Germinal center (tissue), 1 donor: ENCODE measurements at regions not wholly inside any gene's neighbourhood (a gene's known extent, or its start where the extent isn't known, plus 50 kb on each side); places are given as distances from the start of the nearest gene placed in this dataset.
"Not testable (repeated sequence)": the region's sequence is repeated elsewhere in the genome, so short reads cannot be mapped to it uniquely, and the experiment has no call there.

Experiments used
- DNase-seq: peaks from one replicate; pipeline ENCODE4 v3.0.0; 2012; ENCODE audit warnings: mixed read lengths, low spot score

GRCh38 chr2:234694244-234695013, 197.5 kb upstream of the ARL4C start:
- DNase-seq, result no peak

GRCh38 chr2:234693681-234694190, 196.9 kb upstream of the ARL4C start:
- DNase-seq, result not testable (repeated sequence)

GRCh38 chr2:234693191-234693590, 196.3 kb upstream of the ARL4C start:
- DNase-seq, result not testable (repeated sequence)

- DNase-seq, result no peak
Observed at GRCh38 chr2:234691968-234692955, 195.4 kb upstream of the ARL4C start.

GRCh38 chr2:234691214-234691575, 194.3 kb upstream of the ARL4C start:
- no peak for DNase-seq

GRCh38 chr2:234690569-234691213, 193.8 kb upstream of the ARL4C start:
- no peak for DNase-seq

GRCh38 chr2:234689911-234690379, 193.1 kb upstream of the ARL4C start:
- DNase-seq, result no peak

GRCh38 chr2:234687718-234688475, 191.0 kb upstream of the ARL4C start:
- DNase-seq, result no peak

- no peak for DNase-seq
Observed at GRCh38 chr2:234686088-234686890, 189.4 kb upstream of the ARL4C start.

GRCh38 chr2:234684466-234684865, 187.6 kb upstream of the ARL4C start:
- no peak for DNase-seq

- no peak for DNase-seq
Observed at GRCh38 chr2:234683950-234684349, 187.1 kb upstream of the ARL4C start.

GRCh38 chr2:234682492-234683228, 185.8 kb upstream of the ARL4C start:
- DNase-seq, result no peak

GRCh38 chr2:234680688-234681619, 184.1 kb upstream of the ARL4C start:
- DNase-seq, result no peak

- DNase-seq, result no peak
Observed at GRCh38 chr2:234679741-234680687, 183.1 kb upstream of the ARL4C start.

- DNase-seq, result no peak
Observed at GRCh38 chr2:234679301-234679740, 182.4 kb upstream of the ARL4C start.

GRCh38 chr2:234678711-234679110, 181.8 kb upstream of the ARL4C start:
- DNase-seq, result no peak

- no peak for DNase-seq
Observed at GRCh38 chr2:234677758-234678538, 181.1 kb upstream of the ARL4C start.
